Mesothelial cell of epicardium (in vitro differentiated cells): ENCODE measurements at regions not wholly inside any gene's neighbourhood (a gene's known extent, or its start where the extent isn't known, plus 50 kb on each side); places are given as distances from the start of the nearest gene placed in this dataset.

Experiments used
- DNase-seq, 2 experiments: peaks; one replicate each; pipeline ENCODE4 v3.0.0; 2021; ENCODE audit warnings: low spot score in 2 of 2; ENCODE audit not compliant: unreplicated experiment in 2 of 2
- H3K27ac Mint-ChIP-seq: 2 replicates; pipeline ENCODE4 v1.8.0; 2021; ENCODE audit warnings: mixed read lengths
- H3K27me3 Mint-ChIP-seq: 2 replicates; pipeline ENCODE4 v1.8.0; 2021; ENCODE audit warnings: low read depth, mixed read lengths
- H3K36me3 Mint-ChIP-seq: 2 replicates; pipeline ENCODE4 v1.8.0; 2021; ENCODE audit warnings: mixed read lengths
- H3K4me1 Mint-ChIP-seq: 2 replicates; pipeline ENCODE4 v1.8.0; 2021; ENCODE audit warnings: mixed read lengths
- H3K4me3 Mint-ChIP-seq: 2 replicates; pipeline ENCODE4 v1.8.0; 2021; ENCODE audit warnings: mild to moderate bottlenecking, moderate library complexity, mixed read lengths
- H3K9me3 Mint-ChIP-seq: 2 replicates; pipeline ENCODE4 v1.8.0; 2021; ENCODE audit warnings: mixed read lengths
- CTCF ChIP-seq: fragments of 200-600 bp; sonication (generic); IDR thresholded peaks from one replicate; pipeline ENCODE4 v1.5.0; 2021; ENCODE audit warnings: antibody characterized with exemption; ENCODE audit not compliant: unreplicated experiment

- H3K4me1 Mint-ChIP-seq, result peaks cover 11% of the 10 kb centered on the region
- no peak for DNase-seq
- TF ChIP-seq CTCF, result no peak
- no peaks in the 10 kb centered on the region for H3K36me3 Mint-ChIP-seq
- no peaks in the 10 kb centered on the region for H3K9me3 Mint-ChIP-seq
- no peak overlapping the region for H3K27ac Mint-ChIP-seq
- H3K27me3 Mint-ChIP-seq, result peaks cover 65% of the 10 kb centered on the region
- H3K4me3 Mint-ChIP-seq, result no peak overlapping the region
Observed at GRCh38 chr6:165906736-165907135, 243.7 kb upstream of the PDE10A start.

- Mint-ChIP-seq H3K4me1 (peaks cover 8% of the 10 kb centered on the region), H3K9me3 (no peaks in the 10 kb centered on the region), H3K4me3 (no peak overlapping the region), H3K27ac (no peak overlapping the region), H3K27me3 (peaks cover 66% of the 10 kb centered on the region), H3K36me3 (no peaks in the 10 kb centered on the region)
- no peak for DNase-seq
- no peak for TF ChIP-seq CTCF
Observed at GRCh38 chr6:165905744-165906143, 242.7 kb upstream of the PDE10A start.

- DNase-seq, result no peak
- H3K27ac Mint-ChIP-seq, result no peak overlapping the region
- no peak for TF ChIP-seq CTCF
- no peaks in the 10 kb centered on the region for H3K36me3 Mint-ChIP-seq
- H3K4me1 Mint-ChIP-seq, result no peaks in the 10 kb centered on the region
- no peak overlapping the region for H3K4me3 Mint-ChIP-seq
- no peaks in the 10 kb centered on the region for H3K9me3 Mint-ChIP-seq
- H3K27me3 Mint-ChIP-seq, result peaks cover 59% of the 10 kb centered on the region
Observed at GRCh38 chr6:165900970-165901369, 237.9 kb upstream of the PDE10A start.

GRCh38 chr6:165899611-165900010, 236.6 kb upstream of the PDE10A start:
- H3K9me3 Mint-ChIP-seq, result no peaks in the 10 kb centered on the region
- no peak overlapping the region for H3K4me3 Mint-ChIP-seq
- no peak for TF ChIP-seq CTCF
- H3K36me3 Mint-ChIP-seq, result no peaks in the 10 kb centered on the region
- H3K27ac Mint-ChIP-seq, result no peak overlapping the region
- no peaks in the 10 kb centered on the region for H3K4me1 Mint-ChIP-seq
- H3K27me3 Mint-ChIP-seq, result peaks cover 59% of the 10 kb centered on the region
- DNase-seq, result no peak

GRCh38 chr6:165895421-165896165, 232.6 kb upstream of the PDE10A start:
- Mint-ChIP-seq H3K36me3 (no peaks in the 10 kb centered on the region), H3K27ac (no peak overlapping the region), H3K4me1 (no peaks in the 10 kb centered on the region), H3K4me3 (no peak overlapping the region), H3K27me3 (peaks cover 60% of the 10 kb centered on the region), H3K9me3 (no peaks in the 10 kb centered on the region)
- TF ChIP-seq CTCF, result no peak
- no peak for DNase-seq
